HG02870 (cell line): ENCODE measurements at regions not wholly inside any gene's neighbourhood (a gene's known extent, or its start where the extent isn't known, plus 50 kb on each side); places are given as distances from the start of the nearest gene placed in this dataset.
"Not testable (repeated sequence)": the region's sequence is repeated elsewhere in the genome, so short reads cannot be mapped to it uniquely, and the experiment has no call there.

Experiments used
- ATAC-seq: cut with Tn5 transposase; IDR thresholded peaks from one replicate; pipeline ENCODE4 v1.9.1; 2021; ENCODE audit warnings: mild to moderate bottlenecking, moderate library complexity; ENCODE audit not compliant: unreplicated experiment

- no peak for ATAC-seq
Observed at GRCh38 chr4:72205298-72205697, 173.5 kb downstream of the NPFFR2 start.

- no peak for ATAC-seq
Observed at GRCh38 chr4:72205831-72206230, 174.0 kb downstream of the NPFFR2 start.

GRCh38 chr4:72207196-72207595, 175.4 kb downstream of the NPFFR2 start:
- ATAC-seq, result no peak

- ATAC-seq, result no peak
Observed at GRCh38 chr4:72208421-72209075, 176.7 kb downstream of the NPFFR2 start.

- ATAC-seq, result peak; percentile 45
Observed at GRCh38 chr4:72209600-72209999, 177.8 kb downstream of the NPFFR2 start.

GRCh38 chr4:72213763-72214162, 182.0 kb downstream of the NPFFR2 start:
- ATAC-seq, result not testable (repeated sequence)

GRCh38 chr4:72215198-72215597, 183.4 kb downstream of the NPFFR2 start:
- ATAC-seq, result no peak

- no peak for ATAC-seq
Observed at GRCh38 chr4:72216539-72217277, 184.9 kb downstream of the NPFFR2 start.

- no peak for ATAC-seq
Observed at GRCh38 chr4:72218953-72219352, 187.2 kb downstream of the NPFFR2 start.
